8988T (cell line): ENCODE measurements at regions not wholly inside any gene's neighbourhood (a gene's known extent, or its start where the extent isn't known, plus 50 kb on each side); places are given as distances from the start of the nearest gene placed in this dataset.
"Not testable (repeated sequence)": the region's sequence is repeated elsewhere in the genome, so short reads cannot be mapped to it uniquely, and the experiment has no call there.

Experiments used
- DNase-seq: peaks from one replicate; pipeline ENCODE4 v3.0.0; 2011

DNA sequence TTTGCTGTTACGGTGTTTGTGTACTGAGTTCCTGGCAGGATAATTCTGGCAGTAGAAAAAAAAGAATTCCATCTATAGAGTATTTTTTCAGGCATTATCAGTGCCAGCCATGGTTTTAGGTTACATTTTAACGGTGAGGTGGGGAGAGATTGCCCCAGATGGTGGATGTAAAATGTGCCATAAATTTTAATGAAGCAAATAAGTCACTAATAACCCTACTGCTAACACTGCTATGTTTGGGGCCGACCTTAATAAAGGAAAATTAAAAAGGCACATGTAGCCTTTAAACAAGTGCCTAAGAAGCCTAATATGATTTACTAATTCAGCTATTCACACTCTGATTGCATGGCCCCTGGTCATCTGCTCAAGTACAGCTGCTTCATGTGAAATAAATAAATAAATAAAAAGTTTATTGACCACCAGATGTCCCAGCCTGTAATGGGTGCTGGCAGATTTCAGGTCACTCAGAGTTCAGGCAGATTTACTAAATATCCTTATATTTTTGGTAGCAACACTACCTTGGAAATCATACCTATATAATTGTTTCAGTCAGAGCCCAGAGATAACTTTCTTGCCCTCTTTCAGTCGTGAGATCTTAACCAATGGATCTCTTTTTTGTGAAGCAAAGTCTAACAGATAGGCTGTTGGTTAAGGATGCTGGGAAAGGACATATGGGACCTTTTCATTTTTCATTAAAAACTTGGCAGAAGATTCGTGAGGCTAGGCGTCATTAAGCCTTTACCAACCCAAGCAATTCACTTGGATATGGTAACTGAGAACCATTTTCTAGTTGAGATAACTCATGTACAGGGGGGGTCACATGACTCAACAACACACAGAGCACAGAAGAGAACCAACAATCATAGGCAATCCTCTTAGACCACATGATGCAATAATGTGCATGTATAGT, 495.0 kb upstream of the NRSN1 start:
- DNase-seq = no peak

DNA sequence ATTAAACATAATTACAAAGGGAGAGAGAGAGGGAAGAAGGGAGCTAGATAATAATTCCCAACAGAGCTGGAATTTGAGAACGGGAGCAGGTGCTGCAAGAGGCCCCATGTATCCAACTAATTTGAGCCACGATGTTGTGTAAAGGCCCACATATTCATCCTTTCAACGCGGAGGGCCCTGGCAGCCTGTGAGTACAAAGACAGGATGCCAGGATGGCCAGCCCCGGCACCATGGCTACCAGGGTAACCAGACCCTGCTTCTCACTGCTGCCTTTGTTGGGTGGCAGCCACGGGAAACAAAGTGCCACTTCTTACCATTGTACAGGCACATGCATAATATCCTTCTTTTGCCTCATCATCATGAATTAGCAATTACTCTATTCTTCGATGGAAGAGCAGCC, 492.0 kb upstream of the NRSN1 start:
- no peak for DNase-seq

DNA sequence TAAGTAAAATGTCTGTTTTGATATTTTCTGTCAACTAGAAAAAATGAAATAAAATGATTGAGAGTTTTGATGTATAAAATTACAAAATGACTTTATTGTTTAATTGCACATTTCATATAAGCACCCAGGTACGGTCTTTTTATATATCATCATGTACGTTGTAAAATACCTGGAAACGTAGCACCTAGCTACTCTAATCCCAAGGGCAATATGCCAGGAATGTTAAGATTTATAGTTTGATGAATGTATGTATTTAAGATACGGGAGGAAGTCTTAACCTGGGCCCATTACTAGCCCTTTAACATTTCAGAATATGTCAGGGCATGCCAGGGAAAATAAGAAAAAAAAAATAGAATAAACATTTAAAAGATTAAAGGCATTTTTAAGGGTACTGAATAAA, 490.9 kb upstream of the NRSN1 start:
- DNase-seq = no peak

DNA sequence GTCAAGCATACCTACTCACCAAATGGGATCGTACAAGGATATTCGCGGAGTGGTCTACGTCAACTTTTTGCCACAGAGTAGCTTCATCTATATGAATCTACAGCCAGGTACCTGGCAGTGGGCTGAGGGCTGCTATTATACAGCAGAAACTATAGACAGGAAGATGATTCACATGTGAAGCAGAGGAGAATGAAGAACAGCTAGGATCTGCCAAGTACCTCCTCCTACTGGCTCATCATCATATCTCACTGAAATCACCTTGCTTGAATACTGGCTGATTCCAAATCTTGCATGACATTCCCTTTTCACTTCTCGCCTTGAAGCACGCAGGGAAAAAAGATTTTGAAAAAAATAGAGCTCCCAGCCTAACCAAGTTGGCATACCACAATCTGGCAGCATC, 488.7 kb upstream of the NRSN1 start:
- DNase-seq = no peak

DNA sequence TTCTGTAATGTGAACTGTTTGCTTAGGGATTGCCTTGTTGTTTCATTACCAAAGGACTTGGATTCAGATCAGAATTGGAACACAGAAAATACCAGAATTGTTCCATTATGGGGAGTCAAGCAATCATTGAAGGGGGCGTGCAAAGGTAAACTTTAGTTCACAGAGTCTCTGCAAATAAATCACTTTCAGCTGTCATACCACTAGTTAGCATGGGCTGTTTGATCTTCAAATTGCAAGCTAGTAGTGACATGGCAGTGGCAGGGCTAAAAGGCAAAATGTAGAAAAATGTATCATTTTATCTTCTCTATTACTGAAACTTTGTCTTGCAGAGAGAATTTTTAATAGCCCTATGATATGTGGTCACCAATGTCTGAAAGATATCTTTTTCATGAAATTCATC, 483.2 kb upstream of the NRSN1 start:
- DNase-seq = no peak

DNA sequence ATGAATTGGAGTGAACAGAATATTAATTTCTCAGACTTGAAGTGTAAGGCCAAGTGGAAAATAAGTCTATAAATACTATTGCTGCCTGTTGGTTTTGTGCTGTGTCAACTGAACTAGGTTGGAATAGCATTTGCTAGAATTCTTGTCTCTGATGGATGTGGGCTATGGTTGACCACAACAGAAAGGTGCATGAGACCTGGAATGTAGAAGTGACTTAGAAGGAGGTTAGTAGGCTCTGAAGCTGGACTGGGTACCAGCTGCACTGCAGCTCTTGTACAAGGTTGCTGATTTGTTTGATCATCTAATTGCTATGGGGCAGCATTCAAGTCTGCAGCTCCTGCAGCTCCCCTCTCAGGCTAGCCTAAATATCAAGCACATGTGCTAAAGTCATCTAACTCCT, 479.0 kb upstream of the NRSN1 start:
- no peak for DNase-seq

DNA sequence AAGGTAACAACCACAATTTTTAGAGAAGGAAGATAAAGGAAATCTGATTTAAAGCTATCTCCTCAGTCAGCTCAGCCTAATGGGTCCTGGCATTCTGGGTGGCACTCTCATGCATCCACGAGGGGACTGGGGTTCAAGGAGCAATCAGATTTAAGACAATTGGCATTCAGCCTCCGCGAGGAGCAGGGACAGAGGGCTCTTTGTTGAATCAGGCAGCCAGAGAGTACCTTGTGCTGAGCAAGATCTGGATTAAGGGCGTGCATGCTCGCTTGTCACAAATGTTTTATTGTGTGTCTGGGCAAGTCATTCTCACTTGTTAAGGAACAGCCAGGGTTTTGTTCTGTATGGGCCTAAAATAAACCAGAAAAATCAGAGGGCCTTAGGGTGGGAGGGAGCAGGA, 475.3 kb upstream of the NRSN1 start:
- DNase-seq = no peak

DNA sequence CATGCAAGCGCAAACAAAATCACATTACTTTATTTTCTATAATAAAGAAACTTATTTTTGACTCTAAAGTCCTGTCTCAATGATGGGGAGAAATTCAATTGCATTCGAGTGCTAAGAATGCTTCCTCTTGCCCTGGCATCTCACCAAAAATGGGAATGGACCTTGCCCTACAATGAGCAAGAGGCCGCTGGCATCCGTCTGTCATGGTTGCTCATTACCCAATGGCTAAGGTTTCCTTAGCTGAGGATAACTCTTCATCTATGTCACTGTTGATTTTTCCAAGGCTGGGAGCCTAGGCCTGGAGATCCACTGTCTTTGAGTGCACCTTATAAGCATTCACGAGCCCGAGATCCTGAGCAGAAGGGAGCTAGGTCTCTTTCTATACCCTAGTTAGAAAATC, 471.3 kb upstream of the NRSN1 start:
- DNase-seq = no peak

DNA sequence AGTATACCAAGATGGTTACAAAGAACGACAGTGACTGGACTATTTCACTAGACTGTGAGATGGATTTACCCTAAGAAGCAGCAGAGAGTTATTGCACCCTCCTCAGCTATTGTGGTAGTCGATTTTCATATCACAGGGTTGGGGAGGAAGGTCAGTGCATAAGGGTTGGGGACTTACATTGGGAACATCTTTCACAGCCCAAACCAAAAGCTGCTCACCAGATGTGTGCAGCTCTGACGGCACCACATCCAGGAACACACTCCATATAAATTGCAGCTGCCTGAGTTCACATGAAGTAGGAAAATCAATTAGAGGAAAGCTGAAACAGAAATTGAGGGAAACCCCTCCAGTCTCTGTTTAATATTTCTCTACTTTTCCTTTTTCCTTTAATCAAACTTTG, 470.5 kb upstream of the NRSN1 start:
- no peak for DNase-seq

DNA sequence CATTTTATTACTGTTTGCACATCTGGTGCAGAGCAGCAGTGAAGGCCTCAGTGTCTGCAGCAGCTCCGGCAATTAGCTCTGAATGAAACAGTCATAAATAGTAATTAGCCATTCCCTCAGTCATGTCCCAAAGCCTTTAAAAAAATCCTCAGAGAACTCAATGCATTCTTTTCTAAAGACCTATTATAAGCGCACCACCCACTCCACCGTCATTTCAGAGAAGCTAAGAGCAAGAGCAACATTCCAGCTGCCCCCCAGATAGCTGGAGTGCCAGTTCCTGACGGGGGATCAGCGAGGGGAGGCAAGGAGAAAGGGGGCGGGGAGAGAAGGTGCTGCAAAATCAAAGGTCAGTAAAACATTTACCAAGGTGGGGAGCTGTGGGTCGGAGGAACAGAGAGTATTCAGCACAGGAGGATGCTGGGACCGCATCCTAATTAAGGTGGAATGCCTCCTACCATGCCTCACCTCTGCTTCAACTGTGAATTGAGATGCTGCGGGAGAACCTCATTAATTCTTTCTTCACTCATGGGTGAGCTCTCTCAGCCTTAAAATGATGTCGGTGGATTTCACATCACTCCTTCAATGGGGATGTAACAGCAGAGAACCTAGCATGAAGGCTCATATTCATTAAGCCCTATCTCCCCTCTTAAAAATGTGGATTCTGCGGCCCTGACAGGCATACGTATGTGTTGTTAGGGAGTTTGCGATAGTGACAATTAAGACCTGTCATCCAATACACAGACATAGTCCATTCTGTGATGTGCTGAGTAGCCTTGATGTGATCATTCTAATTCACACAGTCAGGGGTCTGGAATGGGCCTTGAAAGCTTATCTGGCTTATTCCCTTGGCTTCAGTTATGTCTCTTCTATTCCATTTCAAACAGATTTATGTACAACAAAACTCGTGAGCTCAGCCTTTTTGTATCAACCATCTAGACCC, 469.5 kb upstream of the NRSN1 start:
- no peak for DNase-seq

DNA sequence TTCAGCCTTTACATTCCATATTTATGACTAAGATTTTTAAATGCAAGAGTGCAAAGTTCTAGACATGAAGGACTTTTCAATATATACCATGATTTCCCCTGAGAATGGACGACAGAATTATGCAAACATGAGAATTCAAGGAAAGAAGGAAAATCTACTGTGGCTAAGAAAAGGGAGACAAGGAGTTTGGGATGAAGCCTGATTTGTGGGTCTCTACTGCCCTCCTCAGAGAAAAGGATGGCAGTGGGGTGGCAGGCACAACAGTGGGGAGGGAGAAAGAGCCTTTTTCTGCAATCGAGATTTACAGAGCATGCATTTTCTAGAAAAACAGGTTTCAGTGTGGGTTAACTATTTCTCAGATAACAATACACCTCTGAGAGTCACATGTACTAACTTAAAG, 466.9 kb upstream of the NRSN1 start:
- no peak for DNase-seq

DNA sequence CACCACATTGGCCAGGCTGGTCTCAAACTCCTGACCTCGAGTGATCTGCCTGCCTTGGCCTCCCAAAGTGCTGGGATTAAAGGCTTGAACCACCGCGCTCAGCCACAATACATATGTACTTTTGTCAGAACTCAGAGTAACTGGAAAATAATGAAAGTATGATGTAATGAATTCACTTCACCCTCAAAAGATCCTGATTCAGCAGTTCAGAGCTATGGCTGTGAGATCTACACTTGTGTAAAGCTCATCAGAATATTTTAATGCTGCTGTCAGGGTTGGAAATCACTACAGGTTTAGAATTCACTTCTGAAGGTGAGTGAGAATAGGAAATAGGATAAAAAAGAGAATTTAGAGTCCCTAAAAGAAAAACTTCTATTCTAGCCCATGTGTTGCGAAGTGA, 464.5 kb upstream of the NRSN1 start:
- DNase-seq = no peak

DNA sequence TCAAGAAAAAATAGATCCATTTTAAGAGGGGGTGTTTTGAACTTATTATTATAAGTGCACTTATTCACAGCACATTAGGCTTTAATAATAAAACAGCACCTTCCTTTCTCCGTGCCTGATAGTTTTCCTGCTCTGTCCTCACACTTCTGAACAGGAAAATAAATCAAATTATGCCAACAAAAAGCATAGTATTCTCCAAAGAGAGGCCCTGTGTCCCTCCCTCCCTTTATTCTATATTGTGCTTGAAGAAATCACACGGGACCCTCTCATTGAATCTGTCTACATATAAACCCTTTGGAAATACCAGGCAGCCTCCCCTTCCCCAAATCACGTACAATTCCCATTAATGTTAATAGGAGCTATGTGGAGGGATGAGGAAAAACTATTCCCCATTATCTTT, 462.9 kb upstream of the NRSN1 start:
- DNase-seq = no peak

DNA sequence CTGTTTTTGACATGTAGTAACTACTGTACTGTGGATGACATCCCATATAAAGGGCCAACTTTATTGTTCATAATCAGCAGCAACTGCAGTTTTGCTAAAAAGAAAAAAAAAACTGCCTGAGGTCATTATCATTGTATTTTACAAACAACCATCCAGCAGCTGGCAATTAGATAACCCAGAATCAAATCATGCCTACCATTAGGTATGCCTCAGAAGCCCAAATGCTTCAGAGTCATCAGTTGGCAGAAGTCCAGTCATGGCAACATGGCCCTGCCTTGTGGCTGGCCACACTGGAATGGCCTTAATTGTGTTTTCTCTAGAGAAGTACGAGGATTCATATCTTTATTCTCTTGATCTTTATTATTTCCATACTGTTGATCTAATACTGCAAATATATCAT, 462.4 kb upstream of the NRSN1 start:
- no peak for DNase-seq

DNA sequence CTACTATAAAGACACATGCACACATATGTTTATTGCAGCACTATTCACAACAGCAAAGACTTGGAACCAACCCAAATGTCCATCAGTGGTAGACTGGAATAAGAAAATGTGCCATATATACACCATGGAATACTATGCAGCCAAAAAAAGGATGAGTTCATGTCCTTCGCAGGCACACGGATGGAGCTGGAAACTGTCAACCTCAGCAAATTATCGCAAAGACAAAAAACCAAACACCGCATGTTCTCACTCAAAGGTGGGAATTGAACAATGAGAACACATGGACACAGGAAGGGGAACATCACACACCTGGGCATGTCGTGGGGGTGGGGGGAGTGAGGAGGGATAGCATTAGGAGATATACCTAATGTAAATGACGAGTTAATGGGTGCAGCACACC, 460.1 kb upstream of the NRSN1 start:
- DNase-seq = not testable (repeated sequence)

DNA sequence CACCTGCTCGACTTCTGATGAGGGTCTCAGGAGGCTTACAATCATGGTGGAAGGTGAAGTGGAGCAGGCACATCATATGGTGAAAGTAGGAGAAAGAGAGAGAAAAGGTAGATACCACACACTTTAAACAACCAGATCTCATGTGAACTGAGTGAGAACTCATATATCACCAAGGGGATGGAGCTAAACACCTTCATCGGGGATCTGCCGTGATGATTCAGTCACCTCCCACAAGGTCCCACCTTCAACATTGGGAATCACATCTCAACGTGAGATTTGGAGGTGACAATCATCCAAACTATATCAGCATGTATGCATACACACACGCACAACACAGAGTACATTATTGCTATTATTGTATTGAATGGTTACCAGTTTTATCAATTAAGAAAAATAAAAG, 453.3 kb upstream of the NRSN1 start:
- DNase-seq = no peak

DNA sequence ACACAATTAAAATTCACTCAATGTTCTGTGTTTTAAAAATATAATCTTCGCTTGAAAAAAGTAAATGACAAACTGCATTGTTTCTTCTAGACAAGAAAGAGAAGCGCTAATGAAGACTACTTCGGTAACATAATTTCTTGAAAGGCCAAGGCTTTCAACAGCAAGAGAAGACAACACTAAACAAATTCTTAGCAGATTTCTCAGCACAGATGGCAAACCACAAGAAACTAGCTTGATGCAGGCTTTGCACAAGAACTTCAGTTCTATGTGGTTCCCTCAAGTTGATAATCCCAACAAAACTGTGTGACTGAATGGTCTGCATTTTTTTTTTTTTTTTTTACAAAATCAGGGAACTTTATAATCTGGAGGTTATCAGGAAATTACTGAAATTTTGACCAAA, 447.4 kb upstream of the NRSN1 start:
- no peak for DNase-seq

DNA sequence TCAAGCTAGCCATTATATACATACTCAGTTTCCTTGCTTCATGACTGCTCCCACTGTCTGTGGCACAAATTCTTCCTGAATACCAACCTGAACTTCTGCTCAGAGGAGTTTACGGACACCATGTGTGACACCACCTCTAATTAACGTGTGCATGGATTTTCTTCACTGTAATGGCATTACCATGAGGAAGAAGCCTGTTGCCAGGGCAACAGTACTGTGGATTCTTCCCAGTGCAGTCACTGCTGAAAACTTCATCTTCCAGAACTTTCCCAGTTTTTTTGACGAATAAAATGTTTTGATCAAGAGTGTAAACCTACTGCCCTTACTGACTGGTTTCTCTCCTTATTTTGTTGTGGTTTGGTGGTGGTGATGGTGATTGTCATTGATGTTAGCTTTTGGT, 444.3 kb upstream of the NRSN1 start:
- DNase-seq = no peak

DNA sequence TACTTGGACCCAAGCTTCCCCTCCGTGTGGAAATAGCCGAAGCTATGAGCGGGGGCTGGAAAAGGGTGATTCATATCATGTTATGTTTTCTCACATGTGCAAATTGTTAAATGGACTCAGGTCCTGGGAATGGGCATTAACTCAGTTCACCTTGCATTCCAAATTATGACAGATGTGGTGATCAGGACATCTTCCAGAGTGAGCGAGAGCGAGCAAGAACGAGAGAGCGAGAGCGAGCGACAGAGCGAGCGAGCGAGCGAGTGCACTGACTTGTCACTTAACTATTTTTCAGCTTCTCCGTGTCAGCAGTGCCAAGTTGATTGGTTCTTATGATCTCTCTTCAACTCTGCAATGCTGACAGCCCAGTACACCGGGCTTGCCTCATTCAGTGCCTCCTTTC, 437.4 kb upstream of the NRSN1 start:
- DNase-seq = no peak

DNA sequence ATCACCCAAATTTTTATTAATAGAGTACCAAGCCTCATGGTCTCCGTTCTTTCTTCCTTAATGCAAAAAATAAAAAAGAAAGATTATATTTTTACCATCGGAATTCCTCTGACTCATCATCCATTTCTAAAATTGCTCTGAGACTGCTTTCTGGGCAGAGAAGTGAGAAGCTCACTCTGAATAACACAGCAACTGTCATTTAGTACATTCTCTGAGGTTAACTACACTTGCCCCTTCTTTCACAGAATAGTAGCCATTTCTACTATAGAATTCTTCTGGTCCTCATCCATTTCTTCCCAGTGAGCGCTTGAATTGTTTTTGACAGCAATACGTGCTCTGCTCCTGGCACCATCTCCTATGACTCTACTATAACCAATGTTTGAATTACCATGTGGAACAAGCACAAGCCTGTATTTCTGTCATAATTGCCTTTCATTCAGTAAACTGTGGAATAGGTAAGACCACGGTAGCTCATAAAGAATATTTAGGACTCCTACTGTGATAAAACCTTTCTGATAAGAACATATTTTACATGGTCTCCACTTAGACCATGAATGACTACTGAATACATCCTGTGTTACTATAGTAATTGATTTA, 435.5 kb upstream of the NRSN1 start:
- DNase-seq = no peak

DNA sequence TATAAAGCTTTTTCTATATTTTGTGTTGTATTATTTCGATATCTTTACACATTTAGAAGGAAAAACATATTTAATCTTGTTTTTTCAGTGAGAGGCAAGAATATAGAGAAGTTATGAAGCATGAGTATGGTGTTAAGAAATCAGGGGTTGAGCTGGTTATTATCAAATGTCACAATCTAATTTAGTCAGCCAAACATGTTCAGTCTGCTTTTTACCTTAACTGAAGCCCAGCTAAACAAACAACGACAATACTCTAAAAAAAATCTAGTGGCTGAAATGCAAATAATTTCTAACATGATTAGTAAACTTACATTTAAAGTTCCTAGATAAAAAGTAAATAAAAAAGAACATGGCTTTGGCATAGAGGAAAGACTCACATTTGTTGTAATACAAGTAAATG, 433.8 kb upstream of the NRSN1 start:
- no peak for DNase-seq

DNA sequence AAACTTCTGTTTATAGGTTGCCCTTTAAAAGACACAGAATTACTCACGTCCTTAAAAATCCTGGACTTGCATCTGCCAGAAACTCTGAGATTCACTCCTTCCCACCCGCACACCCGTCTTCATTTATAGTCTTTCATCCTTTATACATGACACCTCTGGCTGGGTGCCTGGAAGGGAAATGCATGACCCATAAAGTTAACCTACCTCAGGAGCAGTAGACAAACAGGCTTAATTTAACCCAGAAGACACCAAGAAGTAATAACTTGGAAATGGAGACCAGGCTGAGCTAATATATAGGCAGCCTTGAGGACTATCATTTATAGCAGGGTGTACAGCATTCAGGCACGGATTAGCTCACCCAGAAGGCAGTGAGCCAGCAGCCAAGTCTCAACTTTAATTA, 429.0 kb upstream of the NRSN1 start:
- no peak for DNase-seq

DNA sequence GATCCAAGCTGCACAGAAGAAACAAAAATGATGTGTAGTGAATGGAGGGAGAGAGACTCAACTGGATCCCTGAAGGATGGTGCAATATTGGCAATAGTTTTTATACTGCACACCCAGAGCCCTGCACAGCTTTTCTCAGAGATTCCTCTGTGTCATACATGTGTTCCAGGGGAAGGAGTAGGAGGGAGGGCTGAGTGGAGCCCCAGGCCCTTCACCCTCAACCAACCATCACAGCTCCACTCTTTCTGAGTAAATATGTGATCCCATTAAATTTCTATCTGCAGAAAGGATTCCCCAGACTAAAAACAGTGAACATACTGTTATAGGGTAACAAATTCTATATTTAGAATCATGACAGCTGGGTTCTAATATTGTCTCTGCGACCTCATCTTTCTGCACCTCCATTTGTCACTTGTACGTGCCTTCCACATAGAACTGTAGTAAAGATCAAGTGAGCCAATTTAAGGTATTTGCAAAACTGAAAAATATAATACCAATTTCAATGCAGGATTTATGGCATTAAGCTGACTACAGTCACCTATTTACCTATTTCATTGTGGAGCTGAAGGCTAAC, 421.4 kb upstream of the NRSN1 start:
- no peak for DNase-seq
